Inflammatory macrophage treated with lipopolysaccharide for 4 hours (primary cell): ENCODE measurements at regions not wholly inside any gene's neighbourhood (a gene's known extent, or its start where the extent isn't known, plus 50 kb on each side); places are given as distances from the start of the nearest gene placed in this dataset.

Experiments
- DNase-seq: peaks from one replicate; pipeline ENCODE4 v3.0.0-alpha.2; 2020

- DNase-seq = no peak
Measured at GRCh38 chr7:25316366-25316765, 88.1 kb upstream of the NPVF start.

GRCh38 chr7:25318047-25318446 is 89.8 kb upstream of the NPVF start:
- no peak for DNase-seq

DNA sequence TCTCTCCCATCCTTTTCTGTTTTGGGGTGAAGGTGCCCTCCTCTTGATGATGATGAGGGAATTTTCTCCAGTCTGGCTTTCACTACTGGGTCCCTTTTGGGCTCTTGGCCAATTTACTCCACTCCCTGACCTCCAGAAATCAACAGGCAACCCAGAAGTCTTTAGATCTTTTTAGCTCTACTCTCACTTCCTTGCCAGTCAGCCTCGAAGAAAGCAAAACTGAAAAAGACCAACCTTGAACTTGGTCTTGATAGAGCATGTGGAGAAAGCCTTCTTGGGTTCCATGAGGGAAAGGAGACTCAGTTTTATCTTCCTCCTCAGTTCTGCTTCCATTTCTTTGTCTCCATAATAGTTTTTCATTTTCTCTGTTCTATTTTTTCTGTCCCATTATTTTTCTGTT is 91.4 kb upstream of the NPVF start:
- peak; percentile 7 for DNase-seq

DNA sequence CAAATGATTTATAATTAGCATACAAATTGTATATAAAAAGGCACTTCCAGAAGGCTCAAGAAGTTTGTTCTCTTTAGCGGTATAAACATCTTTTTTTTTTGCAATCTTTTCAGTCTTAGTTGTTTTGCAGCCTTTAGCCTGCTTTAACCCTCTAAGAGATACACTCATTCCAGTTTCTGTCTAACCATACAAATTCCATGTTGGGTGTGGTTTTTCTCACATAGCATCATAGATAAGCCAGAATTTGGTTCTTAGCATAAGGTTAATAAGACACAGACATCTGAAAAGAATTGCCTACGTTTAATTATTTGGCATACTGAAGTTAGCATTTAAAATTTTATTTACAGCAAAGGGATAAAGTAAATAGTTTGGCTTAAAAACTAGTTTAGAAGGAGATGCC is 92.5 kb upstream of the NPVF start:
- DNase-seq = no peak

- DNase-seq = no peak
Measured at GRCh38 chr7:25321424-25321823, 93.1 kb upstream of the NPVF start.

GRCh38 chr7:25322473-25322872 is 94.2 kb upstream of the NPVF start:
- no peak for DNase-seq

- DNase-seq = no peak
Measured at GRCh38 chr7:25325186-25325757, 97.0 kb upstream of the NPVF start.

- no peak for DNase-seq
Measured at GRCh38 chr7:25326501-25327156, 98.3 kb upstream of the NPVF start.

- no peak for DNase-seq
Measured at GRCh38 chr7:25329815-25330214, 101.5 kb upstream of the NPVF start.

DNA sequence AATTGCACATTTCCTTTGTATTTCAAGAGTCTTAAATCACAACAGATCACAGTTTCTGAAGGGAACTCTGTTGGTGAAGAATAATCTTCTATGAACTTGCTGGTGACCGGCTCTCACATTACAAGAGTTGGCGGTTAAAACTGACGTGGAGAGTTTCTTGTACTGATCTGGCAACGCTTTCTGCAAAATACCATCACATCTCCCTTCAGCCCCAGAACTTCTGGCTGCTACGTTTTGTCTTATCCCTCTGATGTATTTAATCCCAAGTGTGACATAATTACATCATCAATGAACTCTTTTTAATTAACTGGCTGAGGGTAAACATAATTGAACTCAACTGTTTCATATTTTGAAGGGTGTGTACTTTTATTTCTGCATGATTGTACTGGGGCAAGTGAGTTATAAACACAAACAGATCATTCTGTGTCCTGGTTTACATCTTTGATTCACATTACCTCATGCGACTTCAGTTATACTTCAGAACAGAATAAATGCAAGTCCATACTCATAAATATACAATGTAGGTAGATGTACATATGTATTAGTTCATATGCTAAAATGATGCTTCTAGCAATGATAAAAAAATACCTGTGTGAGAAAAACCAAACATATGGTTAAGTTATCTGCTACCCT is 105.1 kb upstream of the NPVF start:
- no peak for DNase-seq

- DNase-seq = no peak
Measured at GRCh38 chr7:25347360-25348066, 119.2 kb upstream of the NPVF start.

DNA sequence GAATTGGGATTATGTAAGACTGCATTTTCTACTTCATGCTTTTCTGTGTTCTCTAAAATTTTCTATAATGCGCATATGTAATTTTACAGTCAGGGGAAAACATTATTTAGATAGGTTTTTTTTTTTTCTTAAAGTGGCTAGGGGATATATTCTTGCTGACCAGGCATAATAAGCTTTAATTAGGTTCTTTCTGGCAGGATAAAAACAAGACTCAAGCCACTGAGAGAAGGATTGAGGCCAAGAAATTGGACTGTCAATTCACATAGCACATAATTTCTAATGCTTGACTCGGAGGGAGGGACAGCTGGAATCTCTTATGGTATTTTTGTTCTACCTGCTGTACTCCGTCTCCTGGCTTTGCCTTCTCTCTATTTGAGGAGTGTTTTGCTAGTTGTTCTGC is 119.8 kb upstream of the NPVF start:
- DNase-seq = no peak

GRCh38 chr7:25349283-25350017 is 121.2 kb upstream of the NPVF start:
- DNase-seq = no peak

DNA sequence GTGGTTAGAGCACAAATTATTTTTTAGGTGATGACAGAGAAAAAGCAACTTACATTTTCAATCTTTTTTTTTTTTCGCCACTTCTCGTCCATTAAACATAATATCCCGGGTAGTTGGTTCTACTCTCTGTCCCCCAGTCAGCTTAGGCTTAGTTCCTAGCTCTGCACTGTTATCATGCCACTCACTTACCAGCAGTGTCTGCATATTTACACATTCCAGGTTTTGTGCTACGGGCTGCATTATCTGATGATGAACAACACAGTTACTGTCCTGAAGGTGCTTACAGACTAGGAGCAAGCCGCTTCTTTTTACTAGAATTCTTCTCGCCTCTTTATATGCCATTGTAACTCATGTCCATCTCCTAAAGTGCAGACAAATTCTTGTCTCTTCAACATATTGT is 121.8 kb upstream of the NPVF start:
- no peak for DNase-seq

GRCh38 chr7:25351761-25352160 is 123.5 kb upstream of the NPVF start:
- DNase-seq = no peak

- DNase-seq = no peak
Measured at GRCh38 chr7:25353196-25353595, 124.9 kb upstream of the NPVF start.

GRCh38 chr7:25353732-25354131 is 125.4 kb upstream of the NPVF start:
- no peak for DNase-seq

DNA sequence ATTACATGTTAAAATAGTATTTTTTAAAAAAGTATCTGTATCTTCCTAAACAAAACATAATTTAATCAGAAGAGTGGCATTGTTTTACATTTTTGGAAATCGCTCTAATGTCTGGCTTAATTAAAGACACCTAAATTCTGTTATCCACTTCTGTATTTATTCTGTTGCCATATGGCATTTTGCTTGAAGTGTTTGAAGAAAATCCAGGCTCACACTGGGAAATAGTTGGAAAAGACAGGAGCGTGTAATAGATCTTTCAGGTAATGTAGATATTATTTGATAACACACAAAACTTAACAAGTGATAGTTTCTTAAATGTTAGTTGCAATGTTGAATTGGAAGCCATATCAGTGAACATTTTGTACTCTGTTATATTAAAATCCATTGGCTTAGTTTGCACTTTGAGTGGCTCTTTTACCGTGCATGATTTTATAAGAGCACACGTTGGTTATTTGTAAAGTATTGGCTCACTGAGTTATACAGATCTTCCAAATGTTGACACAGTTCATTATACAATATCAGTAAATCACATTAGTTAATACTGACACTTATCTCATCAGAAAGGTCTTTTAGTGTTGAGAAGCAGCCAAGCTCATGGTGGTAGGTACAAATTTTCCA is 128.4 kb upstream of the NPVF start:
- no peak for DNase-seq

- DNase-seq = no peak
Measured at GRCh38 chr7:25358926-25359325, 130.6 kb upstream of the NPVF start.

DNA sequence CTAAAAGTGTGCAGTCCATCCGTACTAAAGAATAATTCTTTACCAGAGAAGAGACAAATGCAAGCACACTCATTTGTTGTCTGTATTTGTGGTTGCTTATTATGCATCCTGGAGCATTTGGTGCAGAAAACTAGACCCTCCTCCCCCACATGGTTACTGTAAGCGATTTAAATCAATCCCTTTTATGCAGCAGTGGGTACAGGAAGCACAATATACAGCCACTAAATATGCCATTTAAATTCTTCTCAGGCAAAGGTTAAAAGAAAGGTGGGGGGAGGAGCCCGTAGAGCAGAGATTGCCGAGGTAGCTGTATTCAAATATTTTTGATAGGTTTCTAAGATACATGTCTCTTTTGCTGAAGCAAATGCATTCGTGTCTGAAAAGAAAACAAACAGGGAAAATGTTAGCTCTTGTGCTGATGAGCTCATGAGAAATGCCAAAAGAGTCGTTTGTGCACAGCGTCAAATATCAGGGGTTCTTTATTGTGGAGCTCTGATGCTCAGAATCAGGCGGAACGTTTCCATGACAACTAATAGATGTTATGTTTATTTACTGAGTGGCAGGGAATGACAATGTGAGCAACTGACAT is 131.3 kb upstream of the NPVF start:
- DNase-seq = no peak

- no peak for DNase-seq
Measured at GRCh38 chr7:25360451-25360850, 132.2 kb upstream of the NPVF start.

DNA sequence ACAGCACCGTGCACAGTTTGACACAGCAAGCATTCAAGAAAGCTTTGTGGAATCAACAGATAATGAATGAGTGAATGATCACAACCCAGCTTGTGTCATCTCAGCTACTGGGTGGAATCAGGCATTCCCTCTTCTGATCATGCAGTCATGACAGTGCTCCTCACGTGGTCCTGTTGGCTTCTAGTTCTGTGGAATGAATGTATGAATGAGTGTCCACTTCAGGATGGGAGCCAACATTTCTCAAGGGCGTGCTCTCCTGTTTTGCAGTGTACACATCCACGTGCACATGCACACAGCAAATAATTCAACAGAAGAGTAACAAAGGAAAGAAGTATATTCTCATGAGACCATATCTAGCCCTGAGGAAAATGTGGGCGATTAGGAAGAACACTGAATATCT is 133.1 kb upstream of the NPVF start:
- no peak for DNase-seq

DNA sequence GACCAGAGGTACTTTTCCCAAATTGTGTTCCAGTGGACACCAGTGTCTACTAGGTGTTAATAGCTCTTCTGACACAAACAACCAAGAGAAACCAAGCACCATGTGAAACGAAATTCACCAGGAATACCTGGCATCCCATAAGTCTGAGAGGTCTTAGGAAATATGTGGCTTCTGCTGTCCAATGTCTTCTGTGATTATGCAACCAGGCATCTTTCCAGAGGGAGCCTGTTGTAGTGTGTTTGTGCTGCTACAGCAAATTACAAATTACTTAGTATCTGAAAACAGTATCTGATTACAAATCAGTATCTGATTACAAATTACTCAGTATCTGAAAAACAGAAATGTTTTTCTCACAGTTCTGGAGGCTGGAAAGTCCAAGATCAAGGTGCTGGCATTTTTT is 133.6 kb upstream of the NPVF start:
- DNase-seq = no peak
